ENCODE measurements at regions not wholly inside any gene's neighbourhood (a gene's known extent, or its start where the extent isn't known, plus 50 kb on each side); places are given as distances from the start of the nearest gene placed in this dataset.

- TF ChIP-seq CTCF (IDR thresholded peaks at IDR 0.05) = no peak
- no peak for TF ChIP-seq POLR2A (IDR thresholded peaks at IDR 0.05)
Measured at GRCh38 chr6:1227600-1227934, 84.3 kb upstream of the FOXQ1 start.

Data from esophagus squamous epithelium (tissue), 4 donors.